ENCODE measurements at regions not wholly inside any gene's neighbourhood (a gene's known extent, or its start where the extent isn't known, plus 50 kb on each side); places are given as distances from the start of the nearest gene placed in this dataset.
"Not testable (repeated sequence)": the region's sequence is repeated elsewhere in the genome, so short reads cannot be mapped to it uniquely, and the experiment has no call there.

- no peak for TF ChIP-seq CTCF (IDR thresholded peaks at IDR 0.05; ENCODE audit: insufficient read depth, low read length, poor library complexity, severe bottlenecking)
- Histone ChIP-seq H3K36me3 (ENCODE audit: control insufficient read depth, insufficient read depth, low read length) (no peaks in the 10 kb centered on the region), H3K27me3 (replicated peaks; ENCODE audit: control insufficient read depth, insufficient read depth, low read length) (no peaks in the 10 kb centered on the region), H3K4me3 (replicated peaks; ENCODE audit: low read depth, low read length) (no peak overlapping the region)
- no peak for DNase-seq (ENCODE audit: extremely low read depth, insufficient read length)
Observed at GRCh38 chr3:110419096-110419495, 652.5 kb upstream of the NECTIN3 start.

GRCh38 chr3:110419601-110420000 is 652.0 kb upstream of the NECTIN3 start:
- Histone ChIP-seq H3K4me3 (replicated peaks; ENCODE audit: low read depth, low read length) (no peak overlapping the region), H3K36me3 (ENCODE audit: control insufficient read depth, insufficient read depth, low read length) (no peaks in the 10 kb centered on the region), H3K27me3 (replicated peaks; ENCODE audit: control insufficient read depth, insufficient read depth, low read length) (no peaks in the 10 kb centered on the region)
- TF ChIP-seq CTCF (IDR thresholded peaks at IDR 0.05; ENCODE audit: insufficient read depth, low read length, poor library complexity, severe bottlenecking) = no peak
- DNase-seq (ENCODE audit: extremely low read depth, insufficient read length) = no peak

GRCh38 chr3:110420158-110420641 is 651.4 kb upstream of the NECTIN3 start:
- Histone ChIP-seq H3K27me3 (replicated peaks; ENCODE audit: control insufficient read depth, insufficient read depth, low read length) (no peaks in the 10 kb centered on the region), H3K4me3 (replicated peaks; ENCODE audit: low read depth, low read length) (no peak overlapping the region), H3K36me3 (ENCODE audit: control insufficient read depth, insufficient read depth, low read length) (no peaks in the 10 kb centered on the region)
- DNase-seq (ENCODE audit: extremely low read depth, insufficient read length) = no peak
- no peak for TF ChIP-seq CTCF (IDR thresholded peaks at IDR 0.05; ENCODE audit: insufficient read depth, low read length, poor library complexity, severe bottlenecking)

GRCh38 chr3:110423276-110423675 is 648.3 kb upstream of the NECTIN3 start:
- no peak for DNase-seq (ENCODE audit: extremely low read depth, insufficient read length)

GRCh38 chr3:110430146-110430545 is 641.5 kb upstream of the NECTIN3 start:
- Histone ChIP-seq H3K36me3 (ENCODE audit: control insufficient read depth, insufficient read depth, low read length) (no peaks in the 10 kb centered on the region), H3K27me3 (replicated peaks; ENCODE audit: control insufficient read depth, insufficient read depth, low read length) (no peaks in the 10 kb centered on the region), H3K4me3 (replicated peaks; ENCODE audit: low read depth, low read length) (no peak overlapping the region)
- TF ChIP-seq CTCF (IDR thresholded peaks at IDR 0.05; ENCODE audit: insufficient read depth, low read length, poor library complexity, severe bottlenecking) = no peak
- no peak for DNase-seq (ENCODE audit: extremely low read depth, insufficient read length)

More at GRCh38 chr3:110423276-110423675, 648.3 kb upstream of the NECTIN3 start:
- no peak overlapping the region for H3K4me3 ChIP-seq (replicated peaks; ENCODE audit: low read depth, low read length)
- H3K36me3 ChIP-seq (ENCODE audit: control insufficient read depth, insufficient read depth, low read length) = no peaks in the 10 kb centered on the region
- no peak for TF ChIP-seq CTCF (IDR thresholded peaks at IDR 0.05; ENCODE audit: insufficient read depth, low read length, poor library complexity, severe bottlenecking)
- no peaks in the 10 kb centered on the region for H3K27me3 ChIP-seq (replicated peaks; ENCODE audit: control insufficient read depth, insufficient read depth, low read length)

- H3K4me3 ChIP-seq (replicated peaks; ENCODE audit: low read depth, low read length) = no peak overlapping the region
- no peak for TF ChIP-seq CTCF (IDR thresholded peaks at IDR 0.05; ENCODE audit: insufficient read depth, low read length, poor library complexity, severe bottlenecking)
Observed at GRCh38 chr3:110436209-110436608, 635.4 kb upstream of the NECTIN3 start.

GRCh38 chr3:110440066-110440653 is 631.5 kb upstream of the NECTIN3 start:
- not testable (repeated sequence) for H3K27me3 ChIP-seq (replicated peaks; ENCODE audit: control insufficient read depth, insufficient read depth, low read length); H3K36me3 ChIP-seq (ENCODE audit: control insufficient read depth, insufficient read depth, low read length); H3K4me3 ChIP-seq (replicated peaks; ENCODE audit: low read depth, low read length); DNase-seq (ENCODE audit: extremely low read depth, insufficient read length)

More at GRCh38 chr3:110436209-110436608, 635.4 kb upstream of the NECTIN3 start:
- no peaks in the 10 kb centered on the region for H3K27me3 ChIP-seq (replicated peaks; ENCODE audit: control insufficient read depth, insufficient read depth, low read length)
- no peak for DNase-seq (ENCODE audit: extremely low read depth, insufficient read length)
- H3K36me3 ChIP-seq (ENCODE audit: control insufficient read depth, insufficient read depth, low read length) = no peaks in the 10 kb centered on the region
